Astrocyte (in vitro differentiated cells and primary cell): ENCODE measurements at regions not wholly inside any gene's neighbourhood (a gene's known extent, or its start where the extent isn't known, plus 50 kb on each side); places are given as distances from the start of the nearest gene placed in this dataset.

Experiments used
- EZH2 ChIP-seq: IDR thresholded peaks from 2 replicates; pipeline ENCODE4 v1.6.1; 2012; ENCODE audit warnings: mild to moderate bottlenecking, low read length, inconsistent platforms; ENCODE audit not compliant: insufficient read depth
- TF ChIP-seq, protein P1 (sequence below): IDR thresholded peaks from 2 replicates; pipeline ENCODE4 v1.5.1; 2011; ENCODE audit warnings: low read depth, mild to moderate bottlenecking, inconsistent platforms, low read length, moderate library complexity; ENCODE audit not compliant: insufficient read depth

DNA sequence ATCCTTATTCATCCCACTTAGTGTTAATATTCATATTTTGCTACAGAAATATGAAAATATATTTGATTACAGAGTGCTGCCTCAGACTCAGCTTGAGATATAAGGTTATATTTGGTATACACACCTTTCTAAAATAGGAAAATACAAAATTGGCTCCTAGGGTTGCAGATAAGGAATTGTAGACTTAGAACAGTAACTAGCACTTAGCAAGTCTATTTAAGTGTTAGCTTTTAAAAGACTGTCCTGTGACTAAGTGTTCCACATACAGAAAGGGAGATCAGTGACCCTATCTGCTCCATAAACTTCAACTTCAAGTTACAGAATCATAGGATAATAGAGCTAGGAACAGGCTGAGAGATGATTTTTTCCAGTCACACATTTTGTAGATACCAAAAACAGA is 607.0 kb downstream of the ZNF608 start:
- no peak for TF ChIP-seq EZH2
- TF ChIP-seq, protein P1, sequence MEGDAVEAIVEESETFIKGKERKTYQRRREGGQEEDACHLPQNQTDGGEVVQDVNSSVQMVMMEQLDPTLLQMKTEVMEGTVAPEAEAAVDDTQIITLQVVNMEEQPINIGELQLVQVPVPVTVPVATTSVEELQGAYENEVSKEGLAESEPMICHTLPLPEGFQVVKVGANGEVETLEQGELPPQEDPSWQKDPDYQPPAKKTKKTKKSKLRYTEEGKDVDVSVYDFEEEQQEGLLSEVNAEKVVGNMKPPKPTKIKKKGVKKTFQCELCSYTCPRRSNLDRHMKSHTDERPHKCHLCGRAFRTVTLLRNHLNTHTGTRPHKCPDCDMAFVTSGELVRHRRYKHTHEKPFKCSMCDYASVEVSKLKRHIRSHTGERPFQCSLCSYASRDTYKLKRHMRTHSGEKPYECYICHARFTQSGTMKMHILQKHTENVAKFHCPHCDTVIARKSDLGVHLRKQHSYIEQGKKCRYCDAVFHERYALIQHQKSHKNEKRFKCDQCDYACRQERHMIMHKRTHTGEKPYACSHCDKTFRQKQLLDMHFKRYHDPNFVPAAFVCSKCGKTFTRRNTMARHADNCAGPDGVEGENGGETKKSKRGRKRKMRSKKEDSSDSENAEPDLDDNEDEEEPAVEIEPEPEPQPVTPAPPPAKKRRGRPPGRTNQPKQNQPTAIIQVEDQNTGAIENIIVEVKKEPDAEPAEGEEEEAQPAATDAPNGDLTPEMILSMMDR = no peak
